ENCODE measurements at regions not wholly inside any gene's neighbourhood (a gene's known extent, or its start where the extent isn't known, plus 50 kb on each side); places are given as distances from the start of the nearest gene placed in this dataset.

DNA sequence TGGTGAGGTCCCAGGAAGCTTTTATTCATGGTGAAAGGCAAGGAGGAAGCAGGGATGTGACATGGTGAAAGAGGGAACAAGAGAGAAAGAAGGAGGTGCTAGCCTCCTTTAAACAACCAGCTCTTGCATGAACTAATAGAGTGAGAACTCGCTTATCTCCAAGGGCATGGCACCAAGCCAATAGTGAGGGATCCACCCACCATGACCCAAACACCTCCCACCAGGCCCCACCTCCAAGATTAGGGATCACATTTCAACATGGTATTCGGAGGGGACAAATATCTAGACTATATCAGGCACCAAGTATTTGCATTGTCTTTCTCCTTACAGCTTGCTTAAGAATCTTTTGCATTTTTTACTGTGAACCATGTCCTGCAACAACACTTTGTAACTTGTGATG lies 91.9 kb upstream of the DHRS4 start:
- Histone ChIP-seq H3K27ac (ENCODE audit: low read depth in 1 of 2, low read length in 2 of 2) (no peak overlapping the region), H3K4me3 (ENCODE audit: low read length in 2 of 2) (no peak overlapping the region), H3K36me3 (ENCODE audit: control insufficient read depth in 1 of 2, insufficient read depth in 2 of 2, low read length in 1 of 2) (no peaks in the 10 kb centered on the region), H3K9me3 (ENCODE audit: control insufficient read depth, low read length) (no peaks in the 10 kb centered on the region), H3K4me1 (ENCODE audit: control insufficient read depth in 1 of 2, insufficient read depth in 2 of 2, low read length in 2 of 2) (no peaks in the 10 kb centered on the region), H3K27me3 (ENCODE audit: control insufficient read depth in 1 of 2, insufficient read depth in 2 of 2, low read length in 1 of 2) (no peaks in the 10 kb centered on the region)
- WGBS, 2 donors: 4 to 8% methylated on average over 2 of the region's 2 CpGs
- ATAC-seq (ENCODE audit: low FRiP score): no peak
- no peak for DNase-seq
- intact Hi-C loops (cut with DNase I): no loop called here

DNA sequence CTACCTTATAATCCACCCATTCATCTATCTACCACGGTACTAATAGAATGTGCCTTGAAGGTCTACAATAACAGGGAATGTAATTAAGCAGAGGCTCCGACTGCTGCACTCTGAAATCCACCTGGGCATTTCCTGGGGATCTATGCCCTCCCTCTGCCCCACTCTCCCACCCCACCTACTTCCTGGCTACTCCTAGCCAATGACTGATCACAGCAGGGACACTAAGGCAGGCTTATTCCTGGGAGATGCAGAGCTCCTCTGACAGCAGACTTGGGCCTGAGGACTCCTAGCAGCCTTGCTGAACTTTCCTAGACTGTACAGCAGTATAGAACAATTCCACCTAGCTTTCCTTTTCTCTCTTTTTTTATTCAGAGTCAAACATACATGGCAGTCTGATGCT lies 91.1 kb upstream of the DHRS4 start:
- Histone ChIP-seq H3K27me3 (ENCODE audit: control insufficient read depth in 1 of 2, insufficient read depth in 2 of 2, low read length in 1 of 2) (no peaks in the 10 kb centered on the region), H3K4me1 (ENCODE audit: control insufficient read depth in 1 of 2, insufficient read depth in 2 of 2, low read length in 2 of 2) (no peaks in the 10 kb centered on the region), H3K36me3 (ENCODE audit: control insufficient read depth in 1 of 2, insufficient read depth in 2 of 2, low read length in 1 of 2) (no peaks in the 10 kb centered on the region), H3K27ac (ENCODE audit: low read depth in 1 of 2, low read length in 2 of 2) (no peak overlapping the region), H3K9me3 (ENCODE audit: control insufficient read depth, low read length) (no peaks in the 10 kb centered on the region), H3K4me3 (ENCODE audit: low read length in 2 of 2) (no peak overlapping the region)
- WGBS, 2 donors: 78 to 92% methylated on average over 2 of the region's 2 CpGs
- intact Hi-C loops (cut with DNase I): no loop called here
- DNase-seq (no peak), ATAC-seq (ENCODE audit: low FRiP score) (no peak)

DNA sequence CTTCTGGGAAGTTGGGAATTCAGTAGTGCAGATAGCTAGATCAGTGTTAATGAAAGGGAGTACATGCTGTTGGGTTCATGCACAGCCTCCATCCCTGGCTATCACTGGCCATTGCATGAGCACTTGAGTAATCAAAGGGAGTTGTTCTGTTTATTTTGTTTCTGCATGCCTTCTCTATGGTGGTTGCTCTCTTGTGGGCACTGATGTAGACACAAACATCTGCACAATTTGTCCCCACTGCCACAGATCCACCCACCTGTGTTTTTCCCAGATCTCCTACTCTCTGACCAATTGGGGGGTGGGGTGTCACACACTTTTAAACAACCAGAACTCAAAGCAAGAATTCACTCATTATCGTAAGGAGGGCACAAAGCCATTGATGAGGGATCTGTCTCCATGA lies 89.7 kb upstream of the DHRS4 start:
- intact Hi-C loops (cut with DNase I): no loop called here

DNA sequence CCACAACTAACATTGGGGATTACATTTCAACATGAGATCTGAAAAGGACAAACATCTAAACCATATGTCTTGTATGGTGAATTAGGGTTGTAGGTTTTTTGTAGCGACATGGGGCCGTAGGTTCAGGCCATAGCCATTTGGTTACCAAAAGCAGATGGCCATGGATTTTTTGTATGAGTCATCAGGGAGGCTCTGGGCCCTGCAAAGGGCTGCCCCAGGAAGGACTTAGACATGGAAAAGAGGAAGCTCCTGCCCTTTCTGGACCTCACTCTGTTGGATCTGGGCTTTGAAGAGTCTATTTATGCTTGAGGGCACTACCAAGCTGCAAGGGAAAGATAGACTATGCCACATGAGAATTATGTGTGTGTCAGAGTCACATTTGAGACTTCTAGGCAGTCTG lies 89.3 kb upstream of the DHRS4 start:
- Histone ChIP-seq H3K4me1 (ENCODE audit: control insufficient read depth in 1 of 2, insufficient read depth in 2 of 2, low read length in 2 of 2) (no peaks in the 10 kb centered on the region), H3K27me3 (ENCODE audit: control insufficient read depth in 1 of 2, insufficient read depth in 2 of 2, low read length in 1 of 2) (no peaks in the 10 kb centered on the region), H3K36me3 (ENCODE audit: control insufficient read depth in 1 of 2, insufficient read depth in 2 of 2, low read length in 1 of 2) (no peaks in the 10 kb centered on the region), H3K9me3 (ENCODE audit: control insufficient read depth, low read length) (no peaks in the 10 kb centered on the region), H3K27ac (ENCODE audit: low read depth in 1 of 2, low read length in 2 of 2) (no peak overlapping the region), H3K4me3 (ENCODE audit: low read length in 2 of 2) (no peak overlapping the region)
- 50 to 60% methylated on average over 2 of the region's 2 CpGs for WGBS, 2 donors
- ATAC-seq (ENCODE audit: low FRiP score) (no peak), DNase-seq (no peak)
- intact Hi-C loops (cut with DNase I): no loop called here

More for the DNA sequence above, 89.7 kb upstream of the DHRS4 start:
- no peaks in the 10 kb centered on the region for H3K36me3 ChIP-seq (ENCODE audit: control insufficient read depth in 1 of 2, insufficient read depth in 2 of 2, low read length in 1 of 2)
- no peak for ATAC-seq (ENCODE audit: low FRiP score)
- H3K27ac ChIP-seq (ENCODE audit: low read depth in 1 of 2, low read length in 2 of 2): no peak overlapping the region
- no peaks in the 10 kb centered on the region for H3K9me3 ChIP-seq (ENCODE audit: control insufficient read depth, low read length)
- no peaks in the 10 kb centered on the region for H3K27me3 ChIP-seq (ENCODE audit: control insufficient read depth in 1 of 2, insufficient read depth in 2 of 2, low read length in 1 of 2)
- no peak for DNase-seq
- WGBS, 2 donors: 50 to 75% methylated on average over 1 of the region's 1 CpG
- no peak overlapping the region for H3K4me3 ChIP-seq (ENCODE audit: low read length in 2 of 2)
- no peaks in the 10 kb centered on the region for H3K4me1 ChIP-seq (ENCODE audit: control insufficient read depth in 1 of 2, insufficient read depth in 2 of 2, low read length in 2 of 2)

DNA sequence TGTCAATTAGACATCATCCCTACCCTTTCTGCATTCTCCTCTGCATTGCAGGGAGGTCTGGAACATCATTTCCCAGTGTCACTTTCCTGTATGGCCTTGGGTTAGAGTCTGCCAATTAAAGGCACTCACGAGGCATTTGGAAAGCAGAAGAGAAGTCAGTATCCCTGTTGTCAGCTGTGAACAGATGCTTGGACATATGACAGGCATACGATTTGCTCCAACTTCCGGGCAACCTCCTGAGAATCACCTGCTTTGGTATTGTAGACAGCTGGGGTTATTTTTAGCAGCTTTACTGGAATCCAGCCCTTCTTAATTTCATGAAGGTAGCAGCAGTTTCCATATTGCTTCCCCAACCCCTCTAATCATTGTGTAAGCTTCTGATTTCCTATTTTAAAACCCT lies 88.7 kb upstream of the DHRS4 start:
- WGBS, 2 donors: 62 to 63% methylated on average over 3 of the region's 3 CpGs
- DNase-seq (no peak), ATAC-seq (ENCODE audit: low FRiP score) (no peak)
- Histone ChIP-seq H3K4me3 (ENCODE audit: low read length in 2 of 2) (no peak overlapping the region), H3K36me3 (ENCODE audit: control insufficient read depth in 1 of 2, insufficient read depth in 2 of 2, low read length in 1 of 2) (no peaks in the 10 kb centered on the region), H3K27ac (ENCODE audit: low read depth in 1 of 2, low read length in 2 of 2) (no peak overlapping the region), H3K4me1 (ENCODE audit: control insufficient read depth in 1 of 2, insufficient read depth in 2 of 2, low read length in 2 of 2) (no peaks in the 10 kb centered on the region), H3K9me3 (ENCODE audit: control insufficient read depth, low read length) (no peaks in the 10 kb centered on the region), H3K27me3 (ENCODE audit: control insufficient read depth in 1 of 2, insufficient read depth in 2 of 2, low read length in 1 of 2) (no peaks in the 10 kb centered on the region)
- intact Hi-C loops (cut with DNase I): no loop called here

DNA sequence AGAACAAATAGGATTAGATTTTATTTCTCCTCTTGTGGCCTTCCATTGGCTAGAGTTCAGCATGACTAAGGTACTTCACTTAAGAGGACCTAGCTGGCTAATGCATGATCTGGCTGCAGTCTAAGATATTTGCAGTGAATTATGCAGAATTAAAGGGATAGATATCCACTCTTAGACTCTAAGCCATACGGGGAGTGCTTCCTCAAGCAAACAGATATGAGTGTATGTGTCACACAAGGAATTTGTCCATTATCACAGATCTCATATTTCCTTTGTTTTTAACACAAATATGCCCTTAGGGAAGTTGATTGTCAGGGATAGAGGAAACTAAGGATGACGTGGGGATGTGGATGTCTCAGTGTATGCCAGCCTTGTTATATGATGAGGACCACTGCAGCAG lies 88.1 kb upstream of the DHRS4 start:
- 44% methylated on average over 2 of the region's 2 CpGs for WGBS, 2 donors
- H3K36me3 ChIP-seq (ENCODE audit: control insufficient read depth in 1 of 2, insufficient read depth in 2 of 2, low read length in 1 of 2): no peaks in the 10 kb centered on the region
- intact Hi-C loops (cut with DNase I): no loop called here
- H3K9me3 ChIP-seq (ENCODE audit: control insufficient read depth, low read length): no peaks in the 10 kb centered on the region
- no peak for ATAC-seq (ENCODE audit: low FRiP score)
- H3K27me3 ChIP-seq (ENCODE audit: control insufficient read depth in 1 of 2, insufficient read depth in 2 of 2, low read length in 1 of 2): no peaks in the 10 kb centered on the region
- H3K4me1 ChIP-seq (ENCODE audit: control insufficient read depth in 1 of 2, insufficient read depth in 2 of 2, low read length in 2 of 2): no peaks in the 10 kb centered on the region
- DNase-seq: no peak
- H3K4me3 ChIP-seq (ENCODE audit: low read length in 2 of 2): no peak overlapping the region
- no peak overlapping the region for H3K27ac ChIP-seq (ENCODE audit: low read depth in 1 of 2, low read length in 2 of 2)

DNA sequence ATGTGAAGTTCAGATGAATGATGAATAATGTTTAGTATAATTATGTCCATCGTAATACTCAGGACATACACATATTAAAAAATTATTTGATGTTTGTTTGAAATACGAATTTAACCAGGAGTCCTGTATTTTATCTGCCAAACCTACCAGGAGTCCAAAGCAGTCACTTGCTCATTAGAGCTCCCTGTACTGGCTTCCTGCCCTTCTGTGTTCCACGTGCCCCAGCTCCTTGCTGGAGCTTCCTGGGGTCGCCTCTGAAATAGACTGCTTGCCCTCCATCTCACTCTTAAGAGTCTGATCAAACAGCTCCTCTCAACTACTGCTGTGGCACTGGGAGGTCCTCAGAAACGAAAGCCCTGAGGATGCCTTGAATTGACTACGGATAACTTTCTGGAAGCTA lies 87.3 kb upstream of the DHRS4 start:
- Histone ChIP-seq H3K4me3 (ENCODE audit: low read length in 2 of 2) (no peak overlapping the region), H3K9me3 (ENCODE audit: control insufficient read depth, low read length) (no peaks in the 10 kb centered on the region), H3K36me3 (ENCODE audit: control insufficient read depth in 1 of 2, insufficient read depth in 2 of 2, low read length in 1 of 2) (no peaks in the 10 kb centered on the region), H3K27me3 (ENCODE audit: control insufficient read depth in 1 of 2, insufficient read depth in 2 of 2, low read length in 1 of 2) (no peaks in the 10 kb centered on the region), H3K4me1 (ENCODE audit: control insufficient read depth in 1 of 2, insufficient read depth in 2 of 2, low read length in 2 of 2) (no peaks in the 10 kb centered on the region), H3K27ac (ENCODE audit: low read depth in 1 of 2, low read length in 2 of 2) (no peak overlapping the region)
- ATAC-seq (ENCODE audit: low FRiP score) (no peak), DNase-seq (no peak)
- WGBS, 2 donors: 49 to 51% methylated on average over 6 of the region's 6 CpGs
- intact Hi-C loops (cut with DNase I): no loop called here

DNA sequence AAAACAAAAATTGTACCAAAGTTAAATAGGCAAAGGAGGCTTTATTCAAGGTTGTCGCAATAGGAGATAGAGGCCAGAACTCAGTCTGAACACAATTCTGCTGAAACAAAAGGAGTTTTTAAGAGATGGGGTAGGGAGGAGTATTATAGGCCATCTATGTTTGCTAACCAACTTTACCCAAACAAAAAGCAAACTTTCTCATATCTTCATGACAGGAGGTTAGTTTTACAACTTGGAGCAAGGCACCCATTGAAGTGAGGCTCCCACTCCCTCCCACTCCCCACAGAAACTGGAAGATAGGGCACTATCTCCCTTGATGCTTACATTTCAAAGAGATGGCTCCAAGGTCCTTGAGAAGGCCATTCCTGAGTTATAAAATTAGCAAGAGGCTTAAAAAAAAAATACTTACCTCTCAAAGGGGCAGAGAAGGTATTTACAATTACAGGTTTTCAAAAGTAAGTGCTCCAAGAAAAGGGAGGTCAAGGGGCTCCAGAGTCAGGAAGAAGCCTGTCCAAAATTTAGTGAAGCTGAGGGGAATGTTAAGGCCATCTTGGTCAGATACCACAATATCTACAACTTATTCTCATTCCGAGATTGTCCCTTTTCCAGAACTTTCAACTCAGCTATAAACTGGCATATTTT lies 84.4 kb upstream of the DHRS4 start:
- no peaks in the 10 kb centered on the region for H3K27me3 ChIP-seq (ENCODE audit: control insufficient read depth in 1 of 2, insufficient read depth in 2 of 2, low read length in 1 of 2)
- H3K27ac ChIP-seq (ENCODE audit: low read depth in 1 of 2, low read length in 2 of 2): no peak overlapping the region
- no peaks in the 10 kb centered on the region for H3K9me3 ChIP-seq (ENCODE audit: control insufficient read depth, low read length)
- no peaks in the 10 kb centered on the region for H3K4me1 ChIP-seq (ENCODE audit: control insufficient read depth in 1 of 2, insufficient read depth in 2 of 2, low read length in 2 of 2)
- intact Hi-C loops (cut with DNase I): no loop called here
- WGBS, 2 donors: 89 to 91% methylated on average over 2 of the region's 2 CpGs
- DNase-seq (no peak), ATAC-seq (ENCODE audit: low FRiP score) (no peak)
- no peak overlapping the region for H3K4me3 ChIP-seq (ENCODE audit: low read length in 2 of 2)
- H3K36me3 ChIP-seq (ENCODE audit: control insufficient read depth in 1 of 2, insufficient read depth in 2 of 2, low read length in 1 of 2): no peaks in the 10 kb centered on the region

DNA sequence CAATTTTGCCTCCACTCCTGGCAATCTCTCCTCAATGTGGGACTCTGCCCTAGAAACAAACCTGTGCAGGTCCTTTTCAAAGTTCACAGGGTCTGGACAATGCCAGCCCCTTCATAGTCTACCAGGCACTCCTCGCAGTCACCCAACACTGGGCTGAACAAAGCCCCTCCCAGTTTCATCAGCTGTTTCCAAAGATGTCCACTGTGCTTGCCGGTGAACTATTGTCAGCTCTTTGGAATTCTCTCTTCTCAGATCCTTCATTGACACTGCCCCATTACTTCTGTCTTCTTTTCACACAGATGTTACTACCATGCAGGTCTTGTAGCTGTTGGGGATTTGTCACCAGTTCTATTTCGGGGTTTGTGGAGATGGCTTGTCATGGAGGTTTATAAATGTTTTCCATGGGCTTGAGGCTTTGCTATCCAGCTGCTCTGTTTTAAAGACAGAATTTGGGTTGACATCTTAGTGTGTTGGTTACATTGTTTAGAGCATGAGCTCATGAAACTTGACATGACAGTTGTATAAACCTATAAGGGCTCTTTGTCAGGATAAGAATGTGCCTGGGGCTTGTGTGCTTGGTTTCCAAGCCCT lies 77.3 kb upstream of the DHRS4 start:
- H3K4me1 ChIP-seq (ENCODE audit: control insufficient read depth in 1 of 2, insufficient read depth in 2 of 2, low read length in 2 of 2): no peaks in the 10 kb centered on the region
- intact Hi-C loops (cut with DNase I): no loop called here
- no peaks in the 10 kb centered on the region for H3K36me3 ChIP-seq (ENCODE audit: control insufficient read depth in 1 of 2, insufficient read depth in 2 of 2, low read length in 1 of 2)
- 74 to 81% methylated on average over 3 of the region's 3 CpGs for WGBS, 2 donors
- ATAC-seq (ENCODE audit: low FRiP score) (no peak), DNase-seq (no peak)
- peaks cover 0 to 1% of the 10 kb centered on the region in 2 donors for H3K27me3 ChIP-seq (ENCODE audit: control insufficient read depth in 1 of 2, insufficient read depth in 2 of 2, low read length in 1 of 2)
- H3K9me3 ChIP-seq (ENCODE audit: control insufficient read depth, low read length): no peaks in the 10 kb centered on the region
- no peak overlapping the region for H3K27ac ChIP-seq (ENCODE audit: low read depth in 1 of 2, low read length in 2 of 2)
- H3K4me3 ChIP-seq (ENCODE audit: low read length in 2 of 2): no peak overlapping the region

Measured in aorta (tissue), 5 donors.